T-helper 17 cell (primary cell): ENCODE measurements at regions not wholly inside any gene's neighbourhood (a gene's known extent, or its start where the extent isn't known, plus 50 kb on each side); places are given as distances from the start of the nearest gene placed in this dataset.
"Not testable (repeated sequence)": the region's sequence is repeated elsewhere in the genome, so short reads cannot be mapped to it uniquely, and the experiment has no call there.

Experiments used
- ATAC-seq: fragments of 150-1000 bp; cut with Tn5 transposase; 2 replicates; pipeline ENCODE4 v1.10.0; 2021; ENCODE audit warnings: mild to moderate bottlenecking, moderate library complexity
- DNase-seq, 3 donors: peaks; one replicate each; pipeline versions ENCODE4 v3.0.0 to v3.0.0-alpha.2; 2020 to 2021
- H3K9me3 ChIP-seq: one replicate; pipeline ENCODE4 v1.7.0; 2013; ENCODE audit warnings: low read length, mild to moderate bottlenecking; ENCODE audit not compliant: control insufficient read depth, poor library complexity, severe bottlenecking
- H3K27ac Mint-ChIP-seq: one replicate; pipeline ENCODE4 v1.8.0; 2022; ENCODE audit warnings: mild to moderate bottlenecking, moderate library complexity, mixed read lengths
- H3K27me3 Mint-ChIP-seq: one replicate; pipeline ENCODE4 v1.8.0; 2022; ENCODE audit warnings: mixed read lengths
- H3K36me3 Mint-ChIP-seq: one replicate; pipeline ENCODE4 v1.8.0; 2022; ENCODE audit warnings: low read depth, mixed read lengths
- H3K4me1 Mint-ChIP-seq: one replicate; pipeline ENCODE4 v1.8.0; 2022; ENCODE audit warnings: mild to moderate bottlenecking, mixed read lengths
- H3K4me3 Mint-ChIP-seq: one replicate; pipeline ENCODE4 v1.8.0; 2022; ENCODE audit warnings: mild to moderate bottlenecking, moderate library complexity, mixed read lengths

GRCh38 chr4:187632260-187632995 lies 363.1 kb upstream of the ZFP42 start:
- Mint-ChIP-seq H3K27ac (no peak overlapping the region), H3K4me3 (no peak overlapping the region), H3K36me3 (no peaks in the 10 kb centered on the region), H3K4me1 (no peaks in the 10 kb centered on the region), H3K27me3 (no peaks in the 10 kb centered on the region)
- peaks cover 5% of the 10 kb centered on the region for H3K9me3 ChIP-seq
- DNase-seq (no peak), ATAC-seq (no peak)

- H3K4me3 Mint-ChIP-seq = no peak overlapping the region
- H3K4me1 Mint-ChIP-seq = no peaks in the 10 kb centered on the region
- no peak overlapping the region for H3K27ac Mint-ChIP-seq
- no peaks in the 10 kb centered on the region for H3K36me3 Mint-ChIP-seq
- DNase-seq (no peak), ATAC-seq (no peak)
- peaks cover 5% of the 10 kb centered on the region for H3K9me3 ChIP-seq
- H3K27me3 Mint-ChIP-seq = no peaks in the 10 kb centered on the region
Measured at GRCh38 chr4:187633245-187633644, 362.3 kb upstream of the ZFP42 start.

- Mint-ChIP-seq H3K36me3 (no peaks in the 10 kb centered on the region), H3K27me3 (no peaks in the 10 kb centered on the region), H3K4me1 (no peaks in the 10 kb centered on the region), H3K4me3 (no peak overlapping the region), H3K27ac (no peak overlapping the region)
- DNase-seq (no peak), ATAC-seq (no peak)
- no peaks in the 10 kb centered on the region for H3K9me3 ChIP-seq
Measured at GRCh38 chr4:187656959-187657358, 338.6 kb upstream of the ZFP42 start.

GRCh38 chr4:187663076-187663475 lies 332.5 kb upstream of the ZFP42 start:
- DNase-seq (no peak), ATAC-seq (no peak)
- Mint-ChIP-seq H3K27ac (no peak overlapping the region), H3K4me3 (no peak overlapping the region), H3K27me3 (no peaks in the 10 kb centered on the region), H3K4me1 (no peaks in the 10 kb centered on the region), H3K36me3 (no peaks in the 10 kb centered on the region)
- no peaks in the 10 kb centered on the region for H3K9me3 ChIP-seq

- Mint-ChIP-seq H3K4me1 (no peaks in the 10 kb centered on the region), H3K27me3 (no peaks in the 10 kb centered on the region), H3K4me3 (no peak overlapping the region), H3K36me3 (no peaks in the 10 kb centered on the region), H3K27ac (no peak overlapping the region)
- DNase-seq (no peak), ATAC-seq (no peak)
- no peaks in the 10 kb centered on the region for H3K9me3 ChIP-seq
Measured at GRCh38 chr4:187664011-187664410, 331.6 kb upstream of the ZFP42 start.

GRCh38 chr4:187665086-187665485 lies 330.5 kb upstream of the ZFP42 start:
- no peak for ATAC-seq

DNA sequence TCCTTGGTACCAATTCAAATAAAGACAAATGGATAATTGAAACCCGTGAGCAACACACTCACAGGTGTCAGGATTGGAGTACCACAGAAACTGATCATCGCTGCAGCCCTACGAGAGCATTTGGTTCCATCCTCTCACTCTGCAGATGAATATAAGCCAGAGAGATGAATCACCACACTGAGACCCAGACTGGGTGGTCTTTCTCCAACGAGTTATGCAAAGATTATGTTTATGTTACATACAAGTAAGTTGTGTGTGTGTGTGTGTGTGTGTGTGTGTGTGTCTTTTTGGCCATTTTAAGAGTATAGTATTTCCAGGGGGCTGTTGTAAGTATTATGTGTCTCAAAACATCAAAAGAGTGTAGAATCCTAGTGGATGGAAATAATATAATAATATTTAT lies 329.5 kb upstream of the ZFP42 start:
- Mint-ChIP-seq H3K27me3 (no peaks in the 10 kb centered on the region), H3K4me1 (no peaks in the 10 kb centered on the region), H3K27ac (no peak overlapping the region), H3K4me3 (no peak overlapping the region), H3K36me3 (no peaks in the 10 kb centered on the region)
- no peak for DNase-seq
- H3K9me3 ChIP-seq = no peaks in the 10 kb centered on the region
- ATAC-seq = no peak

More at GRCh38 chr4:187665086-187665485, 330.5 kb upstream of the ZFP42 start:
- H3K4me3 Mint-ChIP-seq = no peak overlapping the region
- H3K4me1 Mint-ChIP-seq = no peaks in the 10 kb centered on the region
- no peak for DNase-seq
- H3K9me3 ChIP-seq = no peaks in the 10 kb centered on the region
- no peaks in the 10 kb centered on the region for H3K36me3 Mint-ChIP-seq
- H3K27ac Mint-ChIP-seq = no peak overlapping the region
- H3K27me3 Mint-ChIP-seq = no peaks in the 10 kb centered on the region

DNA sequence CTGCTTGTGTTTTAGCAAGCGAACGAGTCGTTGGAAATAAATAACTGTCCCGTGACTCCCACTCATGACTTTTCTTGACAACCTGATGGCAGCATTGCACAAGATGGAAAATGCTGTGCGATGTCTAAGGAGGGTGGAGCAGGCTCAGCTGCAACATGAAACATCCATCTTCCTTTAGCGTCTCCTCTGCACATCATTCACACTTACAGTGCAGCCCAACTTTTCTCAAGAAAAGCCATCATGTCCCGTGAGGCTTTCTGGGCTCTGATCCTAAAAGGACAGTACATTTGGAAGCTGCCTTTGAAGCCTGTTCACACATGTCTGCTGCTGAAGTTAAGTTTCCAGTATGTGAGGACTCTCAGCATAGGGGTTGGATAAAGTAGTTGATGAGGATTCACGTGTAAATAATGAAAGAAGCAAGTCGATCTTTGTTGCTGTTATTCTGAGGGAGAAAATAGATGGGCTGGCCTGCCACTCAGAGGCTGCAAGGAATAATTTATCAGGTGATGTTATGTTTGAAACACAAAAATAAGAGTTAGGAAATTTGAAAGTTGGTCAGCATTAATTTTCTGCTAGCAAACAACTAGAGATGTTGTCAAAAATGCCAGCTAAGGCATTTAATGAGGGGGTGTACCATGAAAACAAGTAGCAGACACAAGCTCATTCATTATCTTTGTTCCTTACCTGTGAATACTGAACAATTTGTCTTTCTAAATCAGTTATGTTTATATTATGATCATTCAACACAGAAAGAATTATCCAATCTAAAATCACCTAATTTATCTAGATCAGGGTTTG lies 328.7 kb upstream of the ZFP42 start:
- no peak for ATAC-seq
- H3K27ac Mint-ChIP-seq = no peak overlapping the region
- H3K27me3 Mint-ChIP-seq = no peaks in the 10 kb centered on the region
- no peak overlapping the region for H3K4me3 Mint-ChIP-seq
- DNase-seq = no peak
- no peaks in the 10 kb centered on the region for H3K4me1 Mint-ChIP-seq
- H3K9me3 ChIP-seq = no peaks in the 10 kb centered on the region
- no peaks in the 10 kb centered on the region for H3K36me3 Mint-ChIP-seq

DNA sequence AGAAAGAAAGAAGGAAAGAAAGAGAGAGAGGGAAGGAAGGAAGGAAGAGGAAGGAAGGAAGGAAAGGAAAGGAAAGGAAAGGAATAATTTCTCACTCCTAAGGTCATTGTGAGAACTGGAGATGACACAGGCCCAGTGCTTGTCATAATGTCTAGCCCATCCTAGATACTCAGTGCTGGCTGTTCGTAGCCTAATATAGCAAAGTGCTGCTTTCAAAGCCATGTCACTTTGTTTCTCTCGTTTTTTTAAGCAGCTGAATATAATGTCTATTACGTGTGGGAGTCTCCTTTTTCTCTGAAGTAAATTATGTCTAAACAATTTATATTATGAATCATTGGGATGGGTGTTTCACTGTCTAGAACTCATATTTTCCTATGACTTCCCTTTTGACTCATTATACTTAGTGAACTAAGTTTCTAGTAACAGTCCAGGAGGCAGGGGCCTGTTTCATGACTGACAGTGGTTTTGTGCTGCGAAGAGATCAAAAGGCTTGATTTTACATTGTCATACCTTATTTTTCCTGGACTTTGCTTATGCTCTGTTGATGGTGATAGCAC lies 327.0 kb upstream of the ZFP42 start:
- Mint-ChIP-seq H3K36me3 (no peaks in the 10 kb centered on the region), H3K27ac (no peak overlapping the region), H3K4me1 (no peaks in the 10 kb centered on the region), H3K4me3 (no peak overlapping the region), H3K27me3 (no peaks in the 10 kb centered on the region)
- no peaks in the 10 kb centered on the region for H3K9me3 ChIP-seq
- no peak for ATAC-seq
- DNase-seq = no peak

GRCh38 chr4:187671521-187671920 lies 324.1 kb upstream of the ZFP42 start:
- not testable (repeated sequence) for H3K36me3 Mint-ChIP-seq, ATAC-seq, H3K4me1 Mint-ChIP-seq, H3K27me3 Mint-ChIP-seq, DNase-seq, H3K27ac Mint-ChIP-seq, H3K9me3 ChIP-seq, H3K4me3 Mint-ChIP-seq

DNA sequence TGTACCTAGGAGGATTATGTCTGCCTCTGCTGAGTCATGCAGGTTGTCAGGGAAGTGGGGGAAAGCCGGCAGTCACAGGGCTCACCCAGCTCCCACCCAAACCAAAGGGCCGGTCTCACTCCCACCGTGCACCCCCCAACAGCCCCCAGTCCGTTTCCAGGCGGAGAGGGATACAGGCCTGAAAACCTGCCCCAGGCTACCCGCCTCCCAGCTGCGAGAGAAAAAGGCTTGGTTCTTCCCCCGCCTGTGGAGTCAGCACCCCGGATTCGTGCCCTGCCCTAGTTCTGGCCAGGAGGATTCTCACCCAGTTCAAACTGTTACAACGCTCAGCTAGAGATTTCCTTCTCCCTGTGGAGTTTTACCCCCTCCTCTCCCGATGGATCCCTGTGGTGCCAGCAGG lies 323.6 kb upstream of the ZFP42 start:
- H3K27me3 Mint-ChIP-seq, DNase-seq, H3K36me3 Mint-ChIP-seq, H3K9me3 ChIP-seq, H3K4me1 Mint-ChIP-seq, ATAC-seq, H3K4me3 Mint-ChIP-seq, H3K27ac Mint-ChIP-seq: not testable (repeated sequence)

DNA sequence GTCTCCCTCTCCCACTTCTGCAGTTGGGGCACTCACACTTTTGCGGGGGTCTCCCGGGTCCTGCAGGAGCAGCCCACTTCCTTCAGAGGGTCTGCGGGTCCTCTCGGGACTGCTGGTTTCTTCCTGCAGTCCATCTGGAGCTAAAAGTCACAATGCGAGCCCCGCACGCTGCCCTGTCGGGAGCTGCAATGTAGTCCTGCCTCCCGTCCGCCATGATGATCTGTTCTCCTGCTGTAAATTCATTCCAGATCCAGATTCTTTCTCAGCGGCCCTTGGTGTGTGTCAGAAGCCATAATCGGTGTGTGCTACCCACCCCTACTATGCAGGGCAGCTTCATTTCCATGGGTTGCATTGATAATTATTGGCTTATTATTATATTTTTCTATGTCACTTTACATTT lies 323.0 kb upstream of the ZFP42 start:
- not testable (repeated sequence) for H3K36me3 Mint-ChIP-seq, ATAC-seq, H3K4me1 Mint-ChIP-seq, H3K27ac Mint-ChIP-seq, H3K27me3 Mint-ChIP-seq, H3K9me3 ChIP-seq, DNase-seq, H3K4me3 Mint-ChIP-seq

DNA sequence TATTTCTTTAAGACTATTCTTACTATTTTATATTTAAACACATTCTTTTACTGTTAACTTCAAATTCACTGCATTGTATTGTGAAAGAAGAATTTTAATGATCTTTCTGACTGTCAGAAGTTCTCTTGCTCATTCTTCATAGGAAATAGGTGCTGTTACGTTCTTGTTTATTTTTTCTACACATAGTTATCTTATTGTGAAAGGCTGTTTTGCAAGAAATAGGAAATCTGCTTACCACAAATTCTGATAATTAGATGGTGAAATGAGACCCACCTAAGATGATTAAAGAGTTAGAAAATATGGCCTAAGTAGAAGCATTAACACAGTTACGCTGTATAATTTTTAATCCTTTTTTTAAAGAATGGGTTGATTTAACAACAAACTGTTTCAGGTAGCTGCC lies 316.1 kb upstream of the ZFP42 start:
- peaks cover 3% of the 10 kb centered on the region for H3K9me3 ChIP-seq
- no peaks in the 10 kb centered on the region for H3K36me3 Mint-ChIP-seq
- ATAC-seq (no peak), DNase-seq (no peak)
- no peaks in the 10 kb centered on the region for H3K27me3 Mint-ChIP-seq
- H3K4me1 Mint-ChIP-seq = no peaks in the 10 kb centered on the region
- H3K4me3 Mint-ChIP-seq = no peak overlapping the region
- no peak overlapping the region for H3K27ac Mint-ChIP-seq
